ENCODE measurements at regions not wholly inside any gene's neighbourhood (a gene's known extent, or its start where the extent isn't known, plus 50 kb on each side); places are given as distances from the start of the nearest gene placed in this dataset.

- no peak for TF ChIP-seq CTCF (IDR thresholded peaks at IDR 0.05)
- TF ChIP-seq POLR2A (IDR thresholded peaks at IDR 0.05) = no peak
Observed at GRCh38 chr14:104265918-104266630, 127.7 kb downstream of the KIF26A start.

Data from adrenal gland (tissue), 5 donors.